GM21619 (cell line): ENCODE measurements at regions not wholly inside any gene's neighbourhood (a gene's known extent, or its start where the extent isn't known, plus 50 kb on each side); places are given as distances from the start of the nearest gene placed in this dataset.
"Not testable (repeated sequence)": the region's sequence is repeated elsewhere in the genome, so short reads cannot be mapped to it uniquely, and the experiment has no call there.

ENCODE experiments used
- ATAC-seq: cut with Tn5 transposase; IDR thresholded peaks from one replicate; pipeline ENCODE4 v1.9.1; 2021; ENCODE audit not compliant: unreplicated experiment

DNA sequence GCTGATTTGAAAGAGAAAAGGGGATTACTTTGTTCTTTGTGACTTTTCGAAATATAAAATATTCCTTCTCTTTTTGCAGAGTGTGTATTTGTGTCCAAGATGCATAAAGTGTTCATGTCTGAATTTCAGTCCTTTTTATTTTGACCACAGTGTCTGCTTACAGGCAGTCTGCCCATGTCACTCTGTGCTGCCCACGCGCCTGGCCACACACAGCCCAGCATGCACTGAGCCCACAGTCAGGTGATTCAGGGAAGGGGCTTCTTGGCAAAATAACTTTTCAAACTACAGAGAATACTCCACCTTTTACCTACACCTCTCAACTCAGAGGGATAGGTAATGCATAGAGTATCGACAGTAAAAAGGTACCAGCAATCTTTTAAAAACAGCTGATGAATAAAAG lies 142.5 kb upstream of the TRPC4 start:
- ATAC-seq = no peak

DNA sequence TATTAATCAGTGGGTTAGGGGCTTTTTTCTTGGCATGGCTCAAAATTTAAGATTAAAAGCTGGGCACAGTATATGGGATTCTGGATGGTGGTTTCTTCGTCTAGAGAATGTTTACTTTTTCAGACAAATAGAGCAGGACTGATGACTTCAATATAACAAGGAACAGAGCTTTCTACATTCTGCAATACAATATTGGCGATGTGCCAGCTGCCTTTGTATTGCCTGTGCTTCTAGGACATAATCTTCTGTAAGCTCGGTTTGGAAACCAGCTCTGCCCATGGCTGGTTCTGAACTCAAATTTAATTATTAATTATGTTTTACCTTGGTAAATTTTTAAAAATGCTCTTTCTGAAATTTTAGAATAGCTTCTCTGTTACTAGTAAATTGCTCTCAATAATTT lies 139.1 kb upstream of the TRPC4 start:
- no peak for ATAC-seq

DNA sequence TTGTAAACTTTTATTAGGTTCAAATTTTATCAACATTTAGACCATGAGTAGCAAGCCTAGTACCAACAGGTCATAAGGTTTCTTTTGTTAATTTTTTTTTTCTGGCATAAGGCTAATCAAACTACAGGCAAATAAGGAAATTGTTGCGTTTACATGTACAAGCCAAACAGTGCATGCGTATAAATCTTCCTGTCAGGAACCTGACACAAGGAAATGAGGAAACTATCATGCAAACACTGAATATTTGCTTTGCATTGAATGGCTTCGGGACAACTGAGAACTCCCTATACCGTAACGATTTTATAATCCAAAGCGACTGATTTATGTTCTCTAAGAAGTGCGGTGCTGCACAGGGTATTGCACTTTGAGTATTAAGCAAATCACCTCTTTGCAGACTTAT lies 133.0 kb upstream of the TRPC4 start:
- no peak for ATAC-seq

DNA sequence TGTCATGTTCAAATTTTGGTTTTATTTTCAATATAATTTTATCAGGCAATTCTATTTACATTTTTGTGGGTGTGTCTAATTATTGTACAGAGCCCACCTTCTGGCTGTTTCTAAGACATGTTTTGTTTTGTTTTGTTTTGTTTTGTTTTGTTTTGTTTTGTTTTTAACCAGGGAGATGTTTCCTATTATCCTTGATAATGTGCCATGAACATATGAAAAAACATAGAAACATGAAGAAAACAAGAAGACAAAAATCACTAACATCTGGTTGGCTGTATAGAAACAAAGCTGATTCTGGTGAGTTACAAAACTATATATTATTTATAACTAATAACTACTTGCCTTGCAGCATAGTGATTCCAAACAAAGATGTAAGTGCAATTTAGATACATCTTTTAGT lies 128.1 kb upstream of the TRPC4 start:
- no peak for ATAC-seq

DNA sequence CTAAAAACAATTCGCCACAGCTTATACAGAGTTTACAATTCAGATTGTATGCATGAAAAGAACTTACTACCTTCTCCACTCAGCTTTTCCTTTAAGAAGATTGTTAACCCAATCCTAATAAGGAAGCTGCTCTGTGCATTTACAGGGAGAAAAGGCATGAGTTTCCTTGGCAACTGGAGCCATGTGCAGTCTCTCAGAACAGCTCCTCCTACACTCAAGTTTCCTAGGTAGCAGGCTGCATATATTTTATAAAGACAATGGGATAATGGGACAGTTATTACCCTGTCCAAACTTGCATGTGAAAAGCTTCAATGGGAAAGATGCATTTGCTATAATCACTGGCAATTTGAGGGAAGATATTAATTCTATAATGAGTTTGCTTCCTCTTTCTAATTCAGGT lies 125.5 kb upstream of the TRPC4 start:
- ATAC-seq = no peak

DNA sequence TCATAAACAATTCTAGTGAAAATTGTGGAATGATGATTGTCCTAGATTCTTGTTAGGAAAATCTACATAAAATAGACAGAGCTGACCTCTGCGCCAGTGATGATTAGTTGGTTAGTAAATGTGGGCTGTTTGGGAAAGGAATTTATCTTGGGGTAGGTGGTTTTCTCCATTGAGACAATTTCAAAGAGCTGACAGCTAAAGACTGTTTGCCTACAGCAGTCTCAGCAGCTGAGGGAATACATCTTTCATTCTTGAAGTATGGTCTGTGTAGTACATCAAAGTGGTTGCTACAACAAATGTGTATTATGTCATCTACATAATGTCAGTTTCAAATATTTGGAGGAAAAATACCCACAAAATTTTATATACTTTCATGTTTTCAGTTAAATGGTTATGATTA lies 117.2 kb upstream of the TRPC4 start:
- no peak for ATAC-seq

DNA sequence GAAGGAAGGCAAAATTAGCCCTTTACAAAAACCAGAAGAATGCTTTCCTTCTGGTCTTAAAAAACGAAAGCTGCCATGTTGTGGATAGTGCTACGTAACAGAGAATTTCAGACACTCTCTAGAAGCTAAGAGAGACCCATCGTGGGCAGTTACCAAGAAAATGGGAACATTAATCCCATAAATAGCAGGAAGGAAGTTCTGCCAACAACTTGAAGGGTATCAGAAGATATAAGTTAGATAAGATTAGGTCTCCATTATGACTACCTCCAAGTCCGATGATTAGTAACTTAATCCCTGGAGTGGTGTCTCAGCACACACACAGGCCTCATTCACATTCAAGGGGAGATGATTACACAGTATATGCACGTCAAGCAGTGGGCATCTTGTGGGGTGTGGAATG lies 115.7 kb upstream of the TRPC4 start:
- no peak for ATAC-seq

DNA sequence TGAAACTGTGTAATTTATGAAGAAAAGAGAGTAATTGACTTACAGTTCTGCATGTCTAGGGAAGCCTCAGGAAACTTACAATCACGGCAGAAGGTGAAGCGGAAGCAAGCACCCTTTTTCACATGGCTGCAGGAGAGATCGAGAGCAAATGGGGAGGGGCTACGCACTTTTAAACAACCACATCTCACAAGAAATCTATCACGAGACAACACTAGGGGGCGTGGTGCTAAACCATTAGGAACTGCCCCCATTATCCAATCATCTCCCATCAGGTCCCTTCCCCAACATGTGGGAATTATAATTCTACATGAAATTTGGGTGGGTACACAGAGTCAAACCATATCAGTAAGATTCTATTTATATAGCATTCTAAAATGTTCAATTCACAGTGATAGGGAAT lies 114.8 kb upstream of the TRPC4 start:
- no peak for ATAC-seq

DNA sequence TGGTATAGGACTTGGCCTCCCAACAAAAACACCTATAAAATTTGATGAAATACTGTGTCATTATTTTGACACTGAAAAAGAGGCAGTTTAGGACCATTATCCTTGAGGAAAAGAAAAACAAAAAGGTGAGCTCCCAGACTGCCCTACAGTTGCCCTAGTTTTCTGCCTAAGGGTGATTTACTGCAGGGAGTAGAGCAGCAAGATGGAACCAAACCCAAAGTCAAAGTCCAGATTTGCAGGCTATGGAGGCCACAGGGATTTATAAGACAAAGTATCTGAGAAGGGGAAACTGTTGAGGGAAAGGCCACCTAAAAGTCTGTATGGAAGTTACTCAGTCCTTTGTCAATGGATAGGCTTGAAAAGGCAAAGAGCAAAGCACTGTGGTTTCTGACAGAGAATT lies 112.4 kb upstream of the TRPC4 start:
- no peak for ATAC-seq

DNA sequence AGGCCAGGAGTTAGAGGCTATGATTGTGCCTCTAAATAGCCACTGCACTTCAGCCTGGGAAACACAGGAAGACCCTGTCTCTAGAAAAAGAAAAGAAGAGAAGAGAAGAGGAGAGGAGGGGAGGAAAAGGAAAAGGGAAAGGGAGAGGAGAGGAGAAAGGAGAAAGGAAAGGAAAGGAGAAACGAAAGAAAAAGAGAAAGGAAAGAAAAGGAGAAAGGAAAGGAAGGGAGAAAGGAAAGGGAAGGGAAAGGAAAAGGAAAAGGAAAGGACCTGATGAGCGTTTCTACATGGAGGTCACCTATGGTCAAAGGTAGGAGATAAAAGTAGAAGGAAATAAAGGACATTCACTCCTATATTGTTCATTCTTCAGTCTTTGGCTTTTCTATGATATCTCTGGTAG lies 109.1 kb upstream of the TRPC4 start:
- ATAC-seq = no peak

DNA sequence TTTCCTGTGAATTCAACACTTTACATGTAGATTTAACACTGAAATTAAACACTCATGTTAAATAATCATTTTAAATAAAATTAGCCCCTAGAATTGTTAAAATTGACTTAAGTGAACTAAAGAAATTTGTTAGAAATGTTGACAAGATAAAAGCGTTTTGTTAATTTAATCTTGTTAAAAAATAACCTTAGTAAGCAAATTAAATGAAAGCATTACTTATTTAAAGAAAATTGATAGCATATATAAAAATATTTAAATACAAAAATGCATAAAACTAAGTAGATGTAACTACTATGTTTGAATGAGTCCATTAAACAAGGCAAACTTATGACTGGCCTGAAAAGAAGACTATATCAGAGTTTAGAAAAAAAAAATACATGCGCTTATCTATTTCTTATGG lies 99.0 kb upstream of the TRPC4 start:
- ATAC-seq = no peak

DNA sequence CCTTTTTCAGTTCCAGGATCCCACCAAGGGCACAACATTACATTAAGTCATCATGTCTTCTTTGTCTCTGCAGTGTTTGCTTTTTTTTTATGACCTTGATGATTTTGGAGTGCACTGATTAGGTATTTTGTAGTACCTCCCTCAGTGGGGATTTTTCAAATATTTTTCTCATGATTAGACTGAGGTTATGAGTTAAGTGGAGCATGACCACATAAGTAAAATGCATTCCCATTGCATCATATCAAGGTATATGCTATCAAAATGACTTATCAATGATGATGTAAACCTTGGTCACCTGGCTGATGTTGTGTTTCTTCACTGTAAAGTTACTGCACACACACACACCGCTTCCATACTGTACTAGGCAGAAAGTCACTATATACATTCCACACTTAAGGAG lies 96.7 kb upstream of the TRPC4 start:
- ATAC-seq = no peak

DNA sequence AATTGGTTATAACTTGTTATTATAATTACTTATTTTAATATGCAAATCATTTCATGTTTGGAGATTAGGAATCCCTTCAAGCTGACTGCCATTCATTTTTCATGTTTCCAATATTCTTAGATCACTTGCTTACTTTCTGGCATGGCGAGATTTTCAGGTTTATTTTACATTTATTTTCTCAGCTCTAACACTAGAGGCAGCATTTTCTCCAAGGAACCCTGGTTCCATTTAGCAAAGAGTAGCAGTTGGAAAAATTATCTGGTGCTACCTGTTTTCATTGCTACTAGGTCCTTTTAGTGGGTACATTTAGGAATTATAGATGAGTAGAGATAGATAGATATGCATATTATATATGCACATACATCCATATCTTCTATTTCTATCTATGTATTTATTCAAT lies 90.9 kb upstream of the TRPC4 start:
- no peak for ATAC-seq

DNA sequence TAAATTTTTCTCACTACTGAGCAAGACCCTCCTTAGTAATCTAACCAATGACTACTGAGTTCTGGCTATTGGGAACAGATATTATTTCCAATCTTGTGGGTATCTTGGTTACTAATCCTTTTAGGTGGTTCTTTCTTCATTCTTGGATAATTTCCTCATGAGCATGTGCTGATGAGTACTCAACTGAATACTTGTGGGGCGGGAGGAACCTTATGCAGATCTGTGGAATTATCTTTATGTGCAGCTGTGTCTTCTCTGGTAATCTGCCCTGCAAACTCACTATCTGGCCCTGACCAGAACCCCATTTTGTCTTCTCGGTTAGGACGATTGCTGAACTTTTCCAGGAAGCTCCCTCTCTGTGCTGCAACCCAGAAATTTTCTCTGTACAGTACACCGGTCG lies 89.7 kb upstream of the TRPC4 start:
- ATAC-seq = no peak

DNA sequence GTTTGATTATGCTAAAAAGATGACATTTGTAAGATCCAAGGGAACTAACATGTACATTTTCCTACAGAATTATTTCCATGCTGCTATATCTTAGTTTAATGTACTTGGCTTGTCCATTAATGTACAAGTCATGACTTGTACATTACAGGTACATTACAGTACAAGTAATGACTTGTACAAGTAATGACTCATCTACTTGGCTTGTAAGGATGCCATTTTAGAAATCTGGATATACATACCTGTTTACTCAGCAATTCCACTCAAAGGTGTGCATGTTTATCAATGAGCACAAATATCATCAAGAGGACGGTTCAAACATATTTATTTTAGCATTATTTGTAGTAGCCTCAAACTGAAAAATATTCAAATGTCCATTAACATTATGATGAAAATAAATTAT lies 87.0 kb upstream of the TRPC4 start:
- ATAC-seq = no peak

DNA sequence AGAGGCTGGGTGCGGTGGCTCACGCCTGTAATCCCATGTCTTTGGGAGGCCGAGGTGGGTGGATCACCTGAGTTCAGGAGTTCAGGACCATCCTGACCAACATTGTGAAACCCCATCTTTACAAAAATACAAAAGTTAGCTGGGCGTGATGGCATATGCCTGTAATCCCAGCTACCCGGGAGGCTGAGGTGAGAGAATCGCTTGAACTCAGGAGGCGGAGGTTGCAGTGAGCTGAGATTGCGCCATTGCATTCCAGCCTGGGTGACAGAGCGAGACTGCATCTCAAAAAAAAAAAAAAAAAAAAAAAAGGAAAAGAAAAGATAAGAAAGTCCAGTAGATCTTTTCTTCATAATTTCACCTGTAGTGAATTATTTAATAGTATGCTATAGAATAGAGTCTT lies 85.0 kb upstream of the TRPC4 start:
- ATAC-seq = not testable (repeated sequence)

DNA sequence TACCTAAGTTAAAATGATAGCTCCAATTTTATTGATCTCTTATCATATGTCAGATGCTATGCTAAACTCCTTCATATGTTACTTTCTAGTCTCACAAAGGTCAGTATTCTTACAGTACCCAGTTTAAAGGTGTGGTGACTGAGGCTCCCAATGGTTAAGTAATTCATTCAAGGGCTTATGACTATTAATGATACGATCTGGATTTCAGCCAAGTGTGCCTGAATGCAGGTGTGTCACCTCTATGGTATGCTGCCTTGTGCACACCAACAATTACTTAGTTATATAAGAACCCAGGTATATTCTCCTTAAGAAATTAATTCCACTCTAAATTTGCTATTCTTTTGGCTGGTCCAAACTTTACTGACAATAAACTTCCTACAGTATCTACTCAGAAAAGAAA lies 84.6 kb upstream of the TRPC4 start:
- ATAC-seq = no peak

DNA sequence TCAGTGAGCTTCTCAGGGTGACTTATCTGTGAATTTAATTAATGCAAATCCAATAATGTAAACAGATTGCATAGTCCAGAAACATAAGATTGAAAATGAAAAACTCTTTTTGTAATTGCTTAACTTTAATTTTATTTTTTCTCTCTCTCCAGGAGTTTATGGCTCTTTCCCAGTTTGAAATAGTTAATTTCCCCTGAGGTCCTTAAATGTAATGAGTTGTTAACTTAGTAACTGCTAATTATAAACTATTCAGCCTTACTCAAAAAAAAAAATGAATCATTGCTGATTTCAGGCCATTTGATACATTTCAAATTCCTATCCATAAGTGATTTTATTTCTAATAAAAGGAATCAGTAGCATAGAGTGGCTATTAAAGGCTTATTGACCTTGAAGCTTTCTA lies 84.1 kb upstream of the TRPC4 start:
- no peak for ATAC-seq

DNA sequence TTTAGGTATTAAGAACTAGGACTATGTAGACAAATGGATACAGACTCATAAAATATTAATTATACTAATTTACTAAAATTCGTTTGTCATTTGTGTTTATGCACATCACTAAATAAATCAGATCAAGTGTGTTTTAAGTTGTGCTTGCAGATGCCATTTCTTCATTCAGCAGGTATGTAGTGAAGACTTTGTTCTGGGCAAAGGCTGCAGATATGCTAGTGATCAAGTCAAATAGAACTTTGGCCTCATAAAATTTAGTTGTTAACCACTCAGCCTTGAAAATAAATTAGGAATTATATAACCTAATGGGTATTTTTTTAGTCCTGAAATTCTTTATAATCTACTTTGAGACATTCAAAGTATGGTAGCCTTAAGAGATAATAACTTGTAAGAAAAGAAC lies 80.4 kb upstream of the TRPC4 start:
- no peak for ATAC-seq

DNA sequence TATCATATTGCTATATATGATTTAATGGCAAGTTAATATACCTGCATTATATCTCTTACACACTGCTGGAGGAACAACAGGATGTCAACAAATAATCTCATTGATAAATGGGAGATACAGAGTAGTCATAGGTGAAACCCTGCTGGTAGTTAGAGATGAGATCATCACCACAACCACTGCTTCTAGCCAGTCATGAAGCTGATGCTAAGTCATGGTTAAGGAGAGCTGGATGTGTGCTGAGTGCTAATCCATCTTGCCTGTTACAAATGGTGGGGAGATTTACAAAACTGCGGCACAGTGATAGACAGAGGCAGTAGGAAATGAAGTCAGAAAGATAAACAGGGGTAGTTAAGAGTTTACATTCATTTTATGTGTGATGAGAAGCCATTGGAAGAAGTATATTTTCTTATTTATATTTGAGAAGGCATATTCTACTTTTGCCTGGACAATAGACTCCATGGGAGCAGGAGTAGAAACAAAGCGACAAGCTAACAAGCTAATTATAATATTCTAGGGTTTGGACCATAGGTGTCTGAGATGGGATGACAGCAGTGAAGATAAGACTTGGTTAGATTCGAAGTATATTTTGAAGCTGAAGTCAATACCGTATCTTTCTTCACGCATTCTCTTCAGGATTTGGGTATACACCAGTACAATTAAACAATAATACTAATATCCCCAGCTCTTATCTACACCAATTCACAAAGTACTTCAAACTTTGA lies 78.0 kb upstream of the TRPC4 start:
- no peak for ATAC-seq

DNA sequence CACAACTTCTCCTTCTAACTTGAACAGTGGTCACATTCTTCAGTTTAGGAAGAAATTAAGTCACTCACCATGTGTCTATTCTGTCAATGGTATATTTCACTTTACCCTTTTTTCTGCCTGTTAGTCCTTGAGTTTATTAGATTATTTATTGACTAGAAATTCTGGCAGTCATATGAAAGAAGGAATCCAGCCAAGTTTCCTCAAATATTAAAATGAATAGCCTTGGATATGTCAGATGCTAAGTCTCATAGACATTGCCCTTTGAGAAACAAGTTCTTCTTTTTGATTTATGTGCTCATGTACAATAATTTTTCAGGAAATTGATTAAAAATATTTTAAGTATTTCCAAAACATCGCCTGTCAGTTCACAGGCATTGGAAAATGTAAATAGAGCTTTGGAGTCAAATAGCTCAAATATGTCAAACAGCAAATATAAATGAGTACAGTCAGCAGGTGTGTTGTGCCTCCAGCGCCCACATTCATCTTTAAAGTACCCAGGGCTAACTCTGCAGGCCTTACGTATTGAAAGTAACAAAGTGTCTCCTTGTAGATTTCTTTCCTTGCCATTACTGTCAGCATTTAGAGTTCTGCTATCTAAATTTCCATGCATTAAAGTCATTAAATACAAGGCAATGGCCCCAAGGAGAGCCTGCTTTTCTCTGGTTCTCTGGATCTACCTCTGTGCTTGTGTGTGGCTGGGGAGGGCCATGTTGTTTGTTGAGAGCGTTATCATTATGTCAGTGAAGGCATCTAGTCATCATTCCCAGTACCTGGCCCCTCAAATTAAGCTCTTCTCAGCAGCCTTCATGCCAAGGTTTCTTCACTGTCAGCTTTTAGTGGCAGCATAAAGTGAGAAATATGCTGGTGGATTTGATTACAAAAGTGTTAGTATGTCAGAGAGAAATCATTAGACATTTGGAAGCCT lies 76.3 kb upstream of the TRPC4 start:
- no peak for ATAC-seq

DNA sequence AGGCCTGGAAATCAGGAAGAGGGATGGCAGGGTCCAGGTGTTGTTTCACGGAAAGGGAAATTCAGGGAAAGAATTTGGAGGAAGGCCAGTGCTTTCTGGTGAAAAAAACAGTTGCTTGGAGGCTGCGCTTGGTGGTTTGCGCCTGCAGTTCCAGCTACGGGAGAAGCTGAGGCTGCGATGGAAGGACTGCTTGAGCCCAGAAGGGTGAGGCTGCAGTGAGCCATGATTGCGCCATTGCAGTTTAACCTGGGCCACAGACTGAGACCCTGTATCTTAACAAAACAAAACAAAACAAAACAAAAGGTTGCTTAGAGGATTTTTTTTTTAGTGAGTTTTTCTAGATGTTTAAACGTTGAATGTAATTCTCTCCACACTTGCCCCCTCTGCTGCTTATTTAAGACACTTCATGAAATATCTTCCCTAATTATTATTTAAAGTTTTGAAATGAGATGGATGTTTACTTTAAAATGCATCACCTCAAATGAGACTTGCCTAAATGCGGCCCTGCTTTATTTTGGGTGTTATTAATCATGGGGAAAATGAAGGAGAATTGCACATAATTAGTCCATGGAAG lies 75.4 kb upstream of the TRPC4 start:
- no peak for ATAC-seq
